ENCODE measurements at regions not wholly inside any gene's neighbourhood (a gene's known extent, or its start where the extent isn't known, plus 50 kb on each side); places are given as distances from the start of the nearest gene placed in this dataset.

DNA sequence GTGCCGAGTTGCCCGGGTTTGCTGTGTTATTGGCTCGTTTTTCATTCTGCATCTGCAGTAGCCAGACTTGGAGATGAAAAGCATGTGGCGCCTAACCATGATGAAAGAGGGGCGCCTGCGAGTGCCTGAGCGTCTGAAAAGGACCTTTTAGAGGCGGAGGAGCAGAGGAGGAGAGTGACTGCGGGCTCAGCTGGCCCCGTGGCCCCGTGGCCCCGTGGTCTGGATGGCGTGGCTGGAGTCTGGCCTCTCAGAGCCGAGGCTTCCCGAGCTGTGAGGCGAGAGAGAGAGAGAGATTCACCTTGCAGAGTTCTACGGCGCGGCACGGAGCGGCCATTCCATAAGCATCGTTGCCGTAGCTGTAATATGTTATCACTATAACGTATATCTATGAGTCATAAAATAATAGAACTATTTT lies 55.3 kb upstream of the RNU6ATAC start:
- TF ChIP-seq, protein P1, sequence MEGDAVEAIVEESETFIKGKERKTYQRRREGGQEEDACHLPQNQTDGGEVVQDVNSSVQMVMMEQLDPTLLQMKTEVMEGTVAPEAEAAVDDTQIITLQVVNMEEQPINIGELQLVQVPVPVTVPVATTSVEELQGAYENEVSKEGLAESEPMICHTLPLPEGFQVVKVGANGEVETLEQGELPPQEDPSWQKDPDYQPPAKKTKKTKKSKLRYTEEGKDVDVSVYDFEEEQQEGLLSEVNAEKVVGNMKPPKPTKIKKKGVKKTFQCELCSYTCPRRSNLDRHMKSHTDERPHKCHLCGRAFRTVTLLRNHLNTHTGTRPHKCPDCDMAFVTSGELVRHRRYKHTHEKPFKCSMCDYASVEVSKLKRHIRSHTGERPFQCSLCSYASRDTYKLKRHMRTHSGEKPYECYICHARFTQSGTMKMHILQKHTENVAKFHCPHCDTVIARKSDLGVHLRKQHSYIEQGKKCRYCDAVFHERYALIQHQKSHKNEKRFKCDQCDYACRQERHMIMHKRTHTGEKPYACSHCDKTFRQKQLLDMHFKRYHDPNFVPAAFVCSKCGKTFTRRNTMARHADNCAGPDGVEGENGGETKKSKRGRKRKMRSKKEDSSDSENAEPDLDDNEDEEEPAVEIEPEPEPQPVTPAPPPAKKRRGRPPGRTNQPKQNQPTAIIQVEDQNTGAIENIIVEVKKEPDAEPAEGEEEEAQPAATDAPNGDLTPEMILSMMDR (conservative IDR thresholded peaks at IDR 0.05; ENCODE audit: low read length) = no peak
- no peak for TF ChIP-seq EZH2phosphoT487 (IDR thresholded peaks at IDR 0.05; ENCODE audit: borderline replicate concordance, low read depth, low read length)

Data from OCI-LY7 (cell line).